Astrocyte (in vitro differentiated cells and primary cell): ENCODE measurements at regions not wholly inside any gene's neighbourhood (a gene's known extent, or its start where the extent isn't known, plus 50 kb on each side); places are given as distances from the start of the nearest gene placed in this dataset.

Experiments used
- DNase-seq: peaks from one replicate; pipeline ENCODE4 v3.0.0-alpha.2; 2010; ENCODE audit warnings: low read depth
- FAIRE-seq: peaks from 2 replicates; lab custom pipeline; 2011; peaks lifted over from hg19 to GRCh38; lab: Jason Lieb, UNC
- H2AFZ ChIP-seq: 2 replicates; pipeline ENCODE4 v1.6.0; 2012; ENCODE audit warnings: low read depth, low read length, inconsistent platforms
- H3K27ac ChIP-seq: 2 replicates; pipeline ENCODE4 v1.5.1; 2011; ENCODE audit warnings: low read depth, low read length, inconsistent platforms
- H3K27me3 ChIP-seq: 2 replicates; pipeline ENCODE4 v1.6.0; 2011; ENCODE audit warnings: low read length, inconsistent platforms; ENCODE audit not compliant: insufficient read depth
- H3K36me3 ChIP-seq: 2 replicates; pipeline ENCODE4 v1.5.1; 2011; ENCODE audit warnings: low read length, inconsistent platforms; ENCODE audit not compliant: insufficient read depth
- H3K4me1 ChIP-seq: 2 replicates; pipeline ENCODE4 v1.5.1; 2011; ENCODE audit warnings: low read length, inconsistent platforms; ENCODE audit not compliant: insufficient read depth
- H3K4me2 ChIP-seq: 2 replicates; pipeline ENCODE4 v1.6.0; 2012; ENCODE audit warnings: low read length, inconsistent platforms
- H3K4me3 ChIP-seq: 2 replicates; pipeline ENCODE4 v1.5.1; 2011; ENCODE audit warnings: low read depth, mild to moderate bottlenecking, low read length, inconsistent platforms; ENCODE audit not compliant: insufficient read depth
- H3K79me2 ChIP-seq: 2 replicates; pipeline ENCODE4 v1.6.0; 2012; ENCODE audit warnings: mild to moderate bottlenecking, low read length, inconsistent platforms; ENCODE audit not compliant: insufficient read depth
- H3K9ac ChIP-seq: 2 replicates; pipeline ENCODE4 v1.6.0; 2012; ENCODE audit warnings: mild to moderate bottlenecking, low read length, inconsistent platforms
- H3K9me3 ChIP-seq: 2 replicates; pipeline ENCODE4 v1.5.1; 2012; ENCODE audit warnings: low read depth, mild to moderate bottlenecking, low read length, inconsistent platforms; ENCODE audit not compliant: insufficient read depth
- H4K20me1 ChIP-seq: 2 replicates; pipeline ENCODE4 v1.6.0; 2012; ENCODE audit warnings: low read length, inconsistent platforms; ENCODE audit not compliant: insufficient read depth
- H3K27ac Mint-ChIP-seq: one replicate; pipeline ENCODE4 v1.8.0; 2021; ENCODE audit warnings: mild to moderate bottlenecking, mixed read lengths; ENCODE audit not compliant: unreplicated experiment
- H3K27me3 Mint-ChIP-seq: one replicate; pipeline ENCODE4 v1.8.0; 2021; ENCODE audit warnings: low read depth, mixed read lengths; ENCODE audit not compliant: unreplicated experiment
- H3K36me3 Mint-ChIP-seq: one replicate; pipeline ENCODE4 v1.8.0; 2021; ENCODE audit warnings: low read depth, mixed read lengths; ENCODE audit not compliant: unreplicated experiment
- H3K4me1 Mint-ChIP-seq: one replicate; pipeline ENCODE4 v1.8.0; 2021; ENCODE audit warnings: low read depth, mixed read lengths; ENCODE audit not compliant: unreplicated experiment
- H3K4me3 Mint-ChIP-seq: one replicate; pipeline ENCODE4 v1.8.0; 2021; ENCODE audit warnings: mild to moderate bottlenecking, moderate library complexity, mixed read lengths; ENCODE audit not compliant: unreplicated experiment
- H3K9me3 Mint-ChIP-seq: one replicate; pipeline ENCODE4 v1.8.0; 2021; ENCODE audit warnings: mild to moderate bottlenecking, mixed read lengths; ENCODE audit not compliant: unreplicated experiment
- CTCF ChIP-seq: IDR thresholded peaks from 2 replicates; pipeline ENCODE4 v1.5.1; 2011; ENCODE audit warnings: low read depth, mild to moderate bottlenecking, inconsistent platforms, low read length, moderate library complexity; ENCODE audit not compliant: insufficient read depth
- EZH2 ChIP-seq: IDR thresholded peaks from 2 replicates; pipeline ENCODE4 v1.6.1; 2012; ENCODE audit warnings: mild to moderate bottlenecking, low read length, inconsistent platforms; ENCODE audit not compliant: insufficient read depth

DNA sequence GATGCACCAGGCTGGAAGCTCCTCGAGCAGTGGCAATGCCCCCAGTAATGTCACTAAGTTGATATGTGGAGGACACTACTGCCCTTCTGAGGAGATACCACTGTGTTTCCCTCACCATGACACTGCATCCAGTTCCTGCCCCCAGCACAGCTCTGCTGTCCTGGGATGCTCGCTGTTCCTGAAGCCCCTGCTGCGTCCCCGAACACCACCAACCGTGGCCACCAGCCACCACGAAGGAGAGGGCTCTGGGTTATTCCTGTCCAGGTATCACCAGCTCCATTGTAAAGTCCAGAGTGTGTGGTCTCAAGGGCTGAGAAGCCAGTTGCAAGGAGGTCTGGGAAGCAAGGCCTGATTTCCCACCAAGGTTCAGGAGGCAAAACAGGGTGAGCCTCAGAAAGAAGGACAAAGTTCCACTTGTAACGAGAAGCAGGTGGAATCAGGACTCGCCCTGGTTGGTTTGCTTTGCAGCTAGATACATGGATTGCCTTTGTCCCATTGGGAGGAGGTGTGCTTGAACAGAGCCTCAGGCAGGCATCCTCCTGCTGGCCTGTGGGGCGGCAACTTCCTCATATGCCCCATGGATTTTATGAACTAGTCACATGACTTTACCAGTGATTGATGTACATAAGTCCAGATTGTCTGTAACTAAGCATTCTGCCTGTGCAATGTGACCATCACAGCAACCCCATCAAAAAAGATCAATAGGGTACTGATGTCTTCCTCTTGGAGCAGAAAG lies 427.0 kb upstream of the VSTM2A start:
- Mint-ChIP-seq H3K9me3 (no peaks in the 10 kb centered on the region), H3K27ac (no peak overlapping the region), H3K4me1 (peaks cover 27% of the 10 kb centered on the region), H3K36me3 (no peaks in the 10 kb centered on the region), H3K27me3 (no peaks in the 10 kb centered on the region), H3K4me3 (no peak overlapping the region)
- no peak overlapping the region for H3K4me3 ChIP-seq
- H3K4me2 ChIP-seq, result no peak overlapping the region
- no peaks in the 10 kb centered on the region for H3K79me2 ChIP-seq
- H3K27me3 ChIP-seq, result no peaks in the 10 kb centered on the region
- no peak overlapping the region for H2AFZ ChIP-seq
- H4K20me1 ChIP-seq, result no peaks in the 10 kb centered on the region
- peaks cover 6% of the 10 kb centered on the region for H3K9me3 ChIP-seq
- no peaks in the 10 kb centered on the region for H3K4me1 ChIP-seq
- DNase-seq, result no peak
- H3K27ac ChIP-seq, result no peak overlapping the region
- TF ChIP-seq EZH2 (no peak), CTCF (no peak)
- H3K9ac ChIP-seq, result no peak overlapping the region
- H3K36me3 ChIP-seq, result no peaks in the 10 kb centered on the region
- FAIRE-seq, result no peak

GRCh38 chr7:54116956-54117355 lies 425.2 kb upstream of the VSTM2A start:
- Mint-ChIP-seq H3K27me3 (no peaks in the 10 kb centered on the region), H3K27ac (no peak overlapping the region), H3K36me3 (no peaks in the 10 kb centered on the region), H3K4me3 (no peak overlapping the region), H3K9me3 (no peaks in the 10 kb centered on the region), H3K4me1 (peaks cover 14% of the 10 kb centered on the region)
- no peak for DNase-seq
- FAIRE-seq, result no peak
- H3K4me1 ChIP-seq, result no peaks in the 10 kb centered on the region
- H3K4me3 ChIP-seq, result no peak overlapping the region
- TF ChIP-seq CTCF, result no peak
- TF ChIP-seq EZH2, result no peak
- no peaks in the 10 kb centered on the region for H3K79me2 ChIP-seq
- H3K9ac ChIP-seq, result no peak overlapping the region
- no peaks in the 10 kb centered on the region for H4K20me1 ChIP-seq
- H3K4me2 ChIP-seq, result no peak overlapping the region
- H3K36me3 ChIP-seq, result no peaks in the 10 kb centered on the region
- no peaks in the 10 kb centered on the region for H3K27me3 ChIP-seq
- peaks cover 6% of the 10 kb centered on the region for H3K9me3 ChIP-seq
- no peak overlapping the region for H2AFZ ChIP-seq
- no peak overlapping the region for H3K27ac ChIP-seq

DNA sequence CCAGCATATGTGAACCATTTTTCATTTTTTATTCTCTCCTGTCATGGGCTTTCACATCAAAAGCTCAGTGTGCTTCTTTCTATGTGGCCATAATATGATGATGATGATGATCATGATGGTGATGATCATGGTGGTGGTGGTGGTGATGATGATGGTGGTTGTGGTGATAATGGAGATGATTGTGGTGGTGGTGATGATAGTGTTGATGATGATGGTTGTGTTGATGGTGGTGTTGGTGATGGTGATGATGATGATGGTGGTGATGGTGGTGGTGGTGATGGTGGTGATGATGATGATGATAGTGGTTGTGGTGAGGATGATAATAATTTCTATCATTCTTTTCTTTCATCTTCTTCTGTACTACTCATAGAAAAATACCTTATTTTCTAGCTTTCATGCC lies 413.1 kb upstream of the VSTM2A start:
- H3K4me1 ChIP-seq, result no peaks in the 10 kb centered on the region
- Mint-ChIP-seq H3K36me3 (peaks cover 1% of the 10 kb centered on the region), H3K9me3 (peaks cover 8% of the 10 kb centered on the region), H3K4me1 (no peaks in the 10 kb centered on the region), H3K27me3 (peaks cover 5% of the 10 kb centered on the region), H3K4me3 (no peak overlapping the region), H3K27ac (no peak overlapping the region)
- H2AFZ ChIP-seq, result no peak overlapping the region
- no peaks in the 10 kb centered on the region for H3K36me3 ChIP-seq
- H3K9me3 ChIP-seq, result no peaks in the 10 kb centered on the region
- no peaks in the 10 kb centered on the region for H4K20me1 ChIP-seq
- no peak overlapping the region for H3K9ac ChIP-seq
- FAIRE-seq (no peak), DNase-seq (no peak)
- H3K27me3 ChIP-seq, result no peaks in the 10 kb centered on the region
- no peak overlapping the region for H3K27ac ChIP-seq
- no peak for TF ChIP-seq EZH2
- no peak for TF ChIP-seq CTCF
- H3K4me2 ChIP-seq, result no peak overlapping the region
- H3K79me2 ChIP-seq, result no peaks in the 10 kb centered on the region
- H3K4me3 ChIP-seq, result no peak overlapping the region
